Psoas muscle (tissue), 7 donors: ENCODE measurements at regions not wholly inside any gene's neighbourhood (a gene's known extent, or its start where the extent isn't known, plus 50 kb on each side); places are given as distances from the start of the nearest gene placed in this dataset.

ENCODE experiments used
- ATAC-seq, 4 donors: fragments of 200-7000 bp; cut with Tn5 transposase; one replicate each; pipeline ENCODE4 v1.9.1; 2020; ENCODE audit warnings: moderate library complexity in 3 of 4, mild to moderate bottlenecking in 2 of 4
- DNase-seq, 2 donors: peaks; one replicate each; pipeline ENCODE4 v3.0.0-alpha.2; 2020
- H3K27ac ChIP-seq: fragments of 200-600 bp; one replicate; pipeline ENCODE4 v1.8.0; 2022
- H3K27me3 ChIP-seq, 3 donors: fragments of 200-600 bp in 1 of 3; one replicate each; pipeline versions ENCODE4 v1.6.1 to v1.8.0; 2013 to 2022; ENCODE audit warnings: low read length in 2 of 3, mild to moderate bottlenecking in 2 of 3, moderate library complexity in 1 of 3; ENCODE audit not compliant: insufficient read depth in 3 of 3
- H3K36me3 ChIP-seq, 2 donors: fragments of 200-600 bp in 1 of 2; one replicate each; pipeline versions ENCODE4 v1.6.1 to v1.8.0; 2013 to 2022; ENCODE audit warnings: low read depth in 1 of 2, mild to moderate bottlenecking in 1 of 2, moderate library complexity in 1 of 2; ENCODE audit not compliant: insufficient read depth in 1 of 2
- H3K4me1 ChIP-seq: fragments of 200-600 bp; one replicate; pipeline ENCODE4 v1.8.0; 2022
- H3K4me3 ChIP-seq: fragments of 200-600 bp; one replicate; pipeline ENCODE4 v1.8.0; 2022; ENCODE audit warnings: mild to moderate bottlenecking
- H3K9me3 ChIP-seq: fragments of 200-600 bp; one replicate; pipeline ENCODE4 v1.8.0; 2022
- WGBS, 3 donors: extraction: QIAGEN DNeasy Blood & Tissue Kit; methylation state at CpG; one replicate each; pipeline versions ENCODE4 v1.1.6 to v1.1.7; 2013; 5-methylcytosine and 5-hydroxymethylcytosine counted together
- intact Hi-C, 2 donors: fragments of 100-400 bp; cut with DNase I; formaldehyde crosslinking; loops; one replicate each; pipeline versions ENCODE4 v1.11.0 to v1.14.2; 2022
- TF ChIP-seq, protein P1 (sequence below): fragments of 200-600 bp; IDR thresholded peaks from one replicate; pipeline ENCODE4 v1.8.0; 2022; ENCODE audit warnings: antibody characterized with exemption
- donor health status: healthy with polysubstance abuse.
- donor health status: DM: no; HTN: no; CAD: no; lungs with moderate emphysema.
- donor health status: Bipolar disorder and iron deficiency.
- donor health status: healthy.
- donor health status: DM: yes; HTN: yes; CAD: no.
- donor health status: DM: no; HTN: no; CAD: no.
- donor health status: DM: yes; HTN: yes; CAD: no.

DNA sequence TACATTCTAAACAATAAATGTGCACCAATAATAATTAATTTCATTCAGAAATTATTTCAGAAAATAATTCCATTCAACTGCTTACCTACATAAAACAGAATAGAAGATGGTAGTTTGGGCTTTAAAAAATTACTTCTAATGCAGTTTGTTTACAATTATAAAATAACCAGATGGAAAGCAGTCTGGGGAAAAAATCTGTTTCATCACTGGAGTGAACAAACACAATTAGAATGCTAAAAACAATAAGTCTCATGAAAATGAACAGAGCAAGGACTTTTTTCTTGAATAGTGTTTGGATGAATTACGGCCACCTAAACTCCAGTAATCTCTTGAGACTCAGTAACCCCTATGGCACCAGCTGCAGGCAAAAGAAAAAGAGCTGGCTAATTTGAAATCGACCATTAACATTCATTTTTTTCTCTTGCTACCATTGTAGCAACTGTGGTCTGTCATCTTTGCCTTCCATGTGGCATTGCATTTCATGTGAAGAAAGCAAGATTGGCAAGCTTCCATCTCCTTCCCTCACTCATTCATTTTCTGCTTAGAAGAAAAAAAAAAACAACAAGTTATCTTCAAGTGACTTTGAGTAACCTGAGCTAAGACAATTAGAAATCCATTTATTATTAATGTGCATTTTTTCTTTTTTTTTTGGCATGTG is 88.4 kb upstream of the CEP85L start:
- WGBS, 3 donors: 32 to 42% (median 40%) methylated on average over 2 of the region's 2 CpGs
- Histone ChIP-seq H3K4me1 (peaks cover 18% of the 10 kb centered on the region), H3K4me3 (no peak overlapping the region), H3K27ac (no peak overlapping the region), H3K9me3 (no peaks in the 10 kb centered on the region), H3K27me3 (no peaks in the 10 kb centered on the region), H3K36me3 (no peaks in the 10 kb centered on the region)
- DNase-seq (no peak), ATAC-seq (no peak)
- intact Hi-C loops: no loop called here
- TF ChIP-seq, protein P1, sequence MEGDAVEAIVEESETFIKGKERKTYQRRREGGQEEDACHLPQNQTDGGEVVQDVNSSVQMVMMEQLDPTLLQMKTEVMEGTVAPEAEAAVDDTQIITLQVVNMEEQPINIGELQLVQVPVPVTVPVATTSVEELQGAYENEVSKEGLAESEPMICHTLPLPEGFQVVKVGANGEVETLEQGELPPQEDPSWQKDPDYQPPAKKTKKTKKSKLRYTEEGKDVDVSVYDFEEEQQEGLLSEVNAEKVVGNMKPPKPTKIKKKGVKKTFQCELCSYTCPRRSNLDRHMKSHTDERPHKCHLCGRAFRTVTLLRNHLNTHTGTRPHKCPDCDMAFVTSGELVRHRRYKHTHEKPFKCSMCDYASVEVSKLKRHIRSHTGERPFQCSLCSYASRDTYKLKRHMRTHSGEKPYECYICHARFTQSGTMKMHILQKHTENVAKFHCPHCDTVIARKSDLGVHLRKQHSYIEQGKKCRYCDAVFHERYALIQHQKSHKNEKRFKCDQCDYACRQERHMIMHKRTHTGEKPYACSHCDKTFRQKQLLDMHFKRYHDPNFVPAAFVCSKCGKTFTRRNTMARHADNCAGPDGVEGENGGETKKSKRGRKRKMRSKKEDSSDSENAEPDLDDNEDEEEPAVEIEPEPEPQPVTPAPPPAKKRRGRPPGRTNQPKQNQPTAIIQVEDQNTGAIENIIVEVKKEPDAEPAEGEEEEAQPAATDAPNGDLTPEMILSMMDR: no peak

DNA sequence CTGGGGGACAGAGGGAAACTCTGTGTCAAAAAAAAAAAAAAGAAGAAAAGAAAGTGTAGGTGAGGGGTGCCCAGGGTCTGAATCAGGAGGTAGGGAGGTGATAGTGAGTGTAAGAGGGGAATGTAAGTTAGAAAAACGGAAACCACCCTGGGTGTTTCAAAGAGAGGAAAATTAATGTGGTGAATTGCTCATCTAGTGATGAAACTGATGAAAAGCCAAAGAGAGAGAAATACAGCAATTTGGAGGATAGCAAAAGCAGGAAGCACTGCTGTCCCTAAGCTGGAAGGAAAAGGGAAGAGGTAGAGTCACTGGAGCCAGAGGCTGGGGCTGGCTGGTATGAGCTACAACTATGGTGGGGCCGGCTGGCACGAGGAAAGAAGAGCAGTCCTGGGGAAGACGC is 85.0 kb upstream of the CEP85L start:
- Histone ChIP-seq H3K4me1 (peaks cover 10% of the 10 kb centered on the region), H3K9me3 (no peaks in the 10 kb centered on the region), H3K27me3 (no peaks in the 10 kb centered on the region), H3K4me3 (no peak overlapping the region), H3K27ac (no peak overlapping the region), H3K36me3 (no peaks in the 10 kb centered on the region)
- TF ChIP-seq, protein P1: no peak
- WGBS, 3 donors: 93 to 97% (median 94%) methylated on average over 4 of the region's 4 CpGs
- ATAC-seq (no peak), DNase-seq (no peak)
- intact Hi-C loops: no loop called here

DNA sequence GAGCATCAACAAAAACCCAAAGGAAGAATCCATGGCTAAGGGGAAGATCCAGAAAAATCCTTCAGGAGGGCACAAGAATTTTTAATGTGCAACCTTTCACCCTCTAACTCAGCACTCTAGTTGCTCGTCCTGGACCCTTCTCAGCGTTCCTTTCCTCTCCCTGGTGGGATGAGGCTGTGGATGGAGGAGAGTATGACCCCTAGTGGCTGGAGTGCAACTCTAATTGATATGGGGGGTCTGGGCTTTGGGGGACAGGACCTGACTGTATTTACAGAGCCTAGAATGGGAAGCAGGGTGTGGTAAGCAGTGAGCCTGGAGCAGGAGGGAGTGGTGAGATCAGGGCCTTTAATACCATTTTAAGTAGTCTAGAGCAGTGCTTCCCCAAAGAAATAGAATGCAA is 83.9 kb upstream of the CEP85L start:
- ATAC-seq (peak in 1 of 4 donors; percentile 64), DNase-seq (no peak)
- Histone ChIP-seq H3K27me3 (no peaks in the 10 kb centered on the region), H3K4me3 (no peak overlapping the region), H3K36me3 (no peaks in the 10 kb centered on the region), H3K27ac (no peak overlapping the region), H3K9me3 (no peaks in the 10 kb centered on the region), H3K4me1 (peaks cover 7% of the 10 kb centered on the region)
- WGBS, 3 donors: 19 to 58% (median 40%) methylated on average over 2 of the region's 2 CpGs
- intact Hi-C loops: no loop called here
- TF ChIP-seq, protein P1: peak; percentile 23

DNA sequence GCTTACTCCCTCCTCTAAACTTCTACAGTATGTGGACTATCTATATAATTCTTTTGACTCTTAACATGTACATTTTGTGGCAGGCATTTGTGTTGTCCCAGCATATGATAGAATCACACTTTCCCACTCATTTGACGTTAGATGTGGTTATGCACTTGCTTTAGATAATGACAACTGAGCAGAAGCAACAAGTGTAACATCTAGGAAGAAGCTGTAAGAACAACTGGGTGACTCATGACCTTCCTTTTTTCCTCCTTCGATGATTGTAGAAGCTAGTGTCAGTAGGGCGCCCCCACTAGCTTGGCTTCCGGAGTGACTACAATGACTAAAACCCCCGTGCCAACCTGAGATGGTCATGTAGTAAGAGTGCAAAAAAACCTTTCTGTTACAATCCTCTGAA is 74.6 kb upstream of the CEP85L start:
- Histone ChIP-seq H3K9me3 (no peaks in the 10 kb centered on the region), H3K36me3 (no peaks in the 10 kb centered on the region), H3K27me3 (no peaks in the 10 kb centered on the region), H3K27ac (no peak overlapping the region), H3K4me1 (peaks cover 17% of the 10 kb centered on the region), H3K4me3 (no peak overlapping the region)
- no peak for DNase-seq
- 86 to 90% (median 89%) methylated on average over 5 of the region's 5 CpGs for WGBS, 3 donors
- TF ChIP-seq, protein P1: no peak
- peak in 2 of 4 donors; percentile 50 to 54 for ATAC-seq
- intact Hi-C loops: no loop called here

DNA sequence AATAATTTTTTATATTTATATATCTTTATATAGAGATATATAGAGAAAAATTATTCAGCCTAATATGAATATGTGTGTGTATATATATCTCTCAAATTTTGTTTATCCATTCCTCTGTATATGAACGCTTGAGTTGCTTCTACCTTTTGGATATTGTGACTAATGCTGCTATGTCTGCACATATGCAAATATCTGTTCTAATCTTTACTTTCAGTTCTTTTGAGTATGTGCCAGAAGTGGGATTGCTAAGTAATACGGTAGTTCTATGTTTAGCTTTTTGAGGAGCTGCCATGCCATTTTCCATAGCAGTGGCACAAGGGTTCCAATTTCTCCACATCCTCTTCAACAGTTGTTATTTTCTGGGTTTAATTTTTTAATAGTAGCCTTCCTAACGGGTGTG is 72.8 kb upstream of the CEP85L start:
- H3K36me3 ChIP-seq: no peaks in the 10 kb centered on the region
- peak overlapping the region; percentile 0 for H3K4me3 ChIP-seq
- peaks cover 17% of the 10 kb centered on the region for H3K4me1 ChIP-seq
- H3K27ac ChIP-seq: peak overlapping the region; percentile 36
- 25 to 40% (median 28%) methylated on average over 3 of the region's 3 CpGs for WGBS, 3 donors
- TF ChIP-seq, protein P1: no peak
- intact Hi-C loops: no loop called here
- ATAC-seq (peak; percentile 53 to 86 (median 73)), DNase-seq (no peak)
- H3K9me3 ChIP-seq: no peaks in the 10 kb centered on the region
- H3K27me3 ChIP-seq: no peaks in the 10 kb centered on the region
